Left lung (tissue), 4 donors: ENCODE measurements at regions not wholly inside any gene's neighbourhood (a gene's known extent, or its start where the extent isn't known, plus 50 kb on each side); places are given as distances from the start of the nearest gene placed in this dataset.

Source experiments
- ATAC-seq: fragments of 200-7000 bp; cut with Tn5 transposase; one replicate; pipeline ENCODE4 v1.9.1; 2020; ENCODE audit warnings: moderate library complexity
- DNase-seq, 4 donors: peaks; one replicate each; pipeline ENCODE4 v3.0.0-alpha.2; 2013 to 2020
- H3K27ac ChIP-seq, 2 donors: fragments of 200-600 bp; sonication (generic) in 1 of 2; one replicate each; pipeline versions ENCODE4 v1.5.0 to v1.8.0; 2020 to 2021
- H3K27me3 ChIP-seq, 2 donors: fragments of 200-600 bp; sonication (generic) in 1 of 2; one replicate each; pipeline versions ENCODE4 v1.5.0 to v1.8.0; 2020 to 2021
- H3K36me3 ChIP-seq, 2 donors: fragments of 200-600 bp; sonication (generic) in 1 of 2; one replicate each; pipeline versions ENCODE4 v1.5.0 to v1.8.0; 2020 to 2021
- H3K4me1 ChIP-seq, 2 donors: fragments of 200-600 bp; one replicate each; pipeline ENCODE4 v1.8.0; 2021
- H3K4me3 ChIP-seq, 2 donors: fragments of 200-600 bp; sonication (generic) in 1 of 2; one replicate each; pipeline versions ENCODE4 v1.5.0 to v1.8.0; 2020 to 2021; ENCODE audit warnings: mild to moderate bottlenecking in 1 of 2
- H3K9me3 ChIP-seq, 2 donors: fragments of 200-600 bp; sonication (generic) in 1 of 2; one replicate each; pipeline versions ENCODE4 v1.5.0 to v1.8.0; 2020 to 2021
- intact Hi-C, 2 donors: fragments of 100-400 bp; cut with DNase I; formaldehyde crosslinking; loops; one replicate each; pipeline versions ENCODE4 v1.11.2 to v1.14.2; 2022
- TF ChIP-seq, protein P1 (sequence below), 2 donors: fragments of 200-600 bp; sonication (generic) in 1 of 2; IDR thresholded peaks; one replicate each; pipeline versions ENCODE4 v1.5.0 to v1.8.0; 2021; ENCODE audit warnings: antibody characterized with exemption in 2 of 2
- donor health status: DM: no; HTN: yes; CAD: no.
- donor health status: DM: no; HTN: no; CAD: no.

DNA sequence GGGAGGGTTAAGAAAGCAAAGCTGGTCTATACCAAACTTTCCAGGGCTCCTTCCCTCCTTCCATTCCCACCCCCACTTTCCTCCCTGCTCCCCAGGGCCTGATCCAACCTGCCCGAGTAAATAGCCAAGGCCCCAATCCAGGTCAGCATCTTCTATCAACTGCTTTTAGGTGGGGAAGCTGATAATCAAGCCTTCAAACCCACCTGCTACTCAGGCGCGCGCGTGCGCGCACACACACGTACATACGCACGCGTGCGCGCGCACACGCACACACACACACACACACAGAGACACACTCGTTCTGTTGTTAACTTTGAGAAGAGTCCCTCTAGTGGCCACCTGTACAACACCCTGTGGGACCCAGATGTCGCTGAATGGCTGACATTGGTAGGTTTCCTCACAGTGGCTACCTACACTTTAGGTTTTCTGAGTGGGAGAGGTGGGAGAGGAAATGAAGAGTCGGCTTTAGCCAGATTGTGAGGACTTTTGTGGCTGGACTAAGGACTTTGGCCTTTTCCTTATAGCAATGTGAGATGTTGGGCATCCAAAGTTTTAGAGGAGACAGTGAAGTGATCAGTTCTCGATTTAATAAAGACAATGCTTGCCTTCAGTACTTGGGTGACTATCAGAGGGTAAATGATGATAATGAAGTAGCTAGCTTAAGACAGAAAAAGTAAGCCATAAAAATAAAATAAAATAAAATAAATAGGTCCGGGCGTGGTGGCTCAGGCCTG is 179.9 kb upstream of the C2CD4B start:
- Histone ChIP-seq H3K4me3 (no peak overlapping the region), H3K27ac (no peak overlapping the region), H3K36me3 (no peaks in the 10 kb centered on the region), H3K9me3 (no peaks in the 10 kb centered on the region), H3K27me3 (no peaks in the 10 kb centered on the region), H3K4me1 (no peaks in the 10 kb centered on the region)
- peak; percentile 97 for ATAC-seq
- TF ChIP-seq, protein P1, sequence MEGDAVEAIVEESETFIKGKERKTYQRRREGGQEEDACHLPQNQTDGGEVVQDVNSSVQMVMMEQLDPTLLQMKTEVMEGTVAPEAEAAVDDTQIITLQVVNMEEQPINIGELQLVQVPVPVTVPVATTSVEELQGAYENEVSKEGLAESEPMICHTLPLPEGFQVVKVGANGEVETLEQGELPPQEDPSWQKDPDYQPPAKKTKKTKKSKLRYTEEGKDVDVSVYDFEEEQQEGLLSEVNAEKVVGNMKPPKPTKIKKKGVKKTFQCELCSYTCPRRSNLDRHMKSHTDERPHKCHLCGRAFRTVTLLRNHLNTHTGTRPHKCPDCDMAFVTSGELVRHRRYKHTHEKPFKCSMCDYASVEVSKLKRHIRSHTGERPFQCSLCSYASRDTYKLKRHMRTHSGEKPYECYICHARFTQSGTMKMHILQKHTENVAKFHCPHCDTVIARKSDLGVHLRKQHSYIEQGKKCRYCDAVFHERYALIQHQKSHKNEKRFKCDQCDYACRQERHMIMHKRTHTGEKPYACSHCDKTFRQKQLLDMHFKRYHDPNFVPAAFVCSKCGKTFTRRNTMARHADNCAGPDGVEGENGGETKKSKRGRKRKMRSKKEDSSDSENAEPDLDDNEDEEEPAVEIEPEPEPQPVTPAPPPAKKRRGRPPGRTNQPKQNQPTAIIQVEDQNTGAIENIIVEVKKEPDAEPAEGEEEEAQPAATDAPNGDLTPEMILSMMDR (IDR thresholded peaks at IDR 0.05) = peak; percentile 46 to 59
- peak; percentile 36 to 80 (median 65) for DNase-seq
- intact Hi-C loops = no loop called here

DNA sequence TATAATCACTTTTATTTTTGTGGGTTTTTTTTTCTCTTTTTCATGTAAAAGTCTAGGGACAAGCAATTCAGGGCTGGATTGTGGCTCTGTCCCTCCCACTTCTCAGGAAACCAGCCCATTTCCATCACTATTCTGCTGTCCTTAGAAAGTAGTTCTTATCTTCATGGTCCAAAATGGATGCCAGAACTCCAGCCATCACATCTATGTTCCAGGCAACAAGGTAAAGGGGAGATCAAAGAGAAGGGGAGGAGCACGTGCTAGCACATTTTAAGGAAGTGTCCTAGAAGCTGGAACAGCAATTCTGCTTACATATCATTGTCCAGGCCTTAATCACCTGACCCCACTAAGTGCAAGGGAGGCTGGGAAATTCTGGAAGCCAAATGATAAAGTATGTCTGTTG is 181.1 kb upstream of the C2CD4B start:
- TF ChIP-seq, protein P1 (IDR thresholded peaks at IDR 0.05) = no peak
- DNase-seq (no peak), ATAC-seq (no peak)
- Histone ChIP-seq H3K4me1 (no peaks in the 10 kb centered on the region), H3K36me3 (no peaks in the 10 kb centered on the region), H3K27me3 (no peaks in the 10 kb centered on the region), H3K27ac (no peak overlapping the region), H3K9me3 (no peaks in the 10 kb centered on the region), H3K4me3 (no peak overlapping the region)
- intact Hi-C loops = no loop called here

- Histone ChIP-seq H3K4me1 (no peaks in the 10 kb centered on the region), H3K9me3 (no peaks in the 10 kb centered on the region), H3K27ac (no peak overlapping the region), H3K4me3 (no peak overlapping the region), H3K27me3 (no peaks in the 10 kb centered on the region), H3K36me3 (no peaks in the 10 kb centered on the region)
- intact Hi-C loops = no loop called here
- TF ChIP-seq, protein P1 (IDR thresholded peaks at IDR 0.05) = no peak
- ATAC-seq (no peak), DNase-seq (no peak)
Observed at GRCh38 chr15:62348118-62348517, 183.0 kb upstream of the C2CD4B start.

DNA sequence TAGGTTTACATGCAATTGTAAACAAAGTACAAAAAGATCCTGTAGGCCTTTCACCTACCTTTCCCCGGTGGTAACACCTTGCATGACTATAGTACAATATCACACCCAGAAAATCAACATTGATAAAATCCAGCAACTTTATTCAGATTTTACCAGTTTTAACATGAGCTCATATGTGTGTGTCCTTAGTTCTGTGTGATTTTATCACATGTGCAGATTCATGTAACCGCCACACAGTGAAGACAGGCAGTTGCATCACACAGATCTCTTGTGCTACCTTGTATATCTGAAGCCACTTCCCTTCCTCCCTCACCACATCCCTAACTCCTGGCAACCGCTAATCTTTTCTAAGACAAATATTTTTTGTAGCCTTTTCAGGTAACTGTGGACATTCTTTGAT is 183.5 kb upstream of the C2CD4B start:
- Histone ChIP-seq H3K4me3 (no peak overlapping the region), H3K4me1 (no peaks in the 10 kb centered on the region), H3K27ac (no peak overlapping the region), H3K9me3 (no peaks in the 10 kb centered on the region), H3K27me3 (no peaks in the 10 kb centered on the region), H3K36me3 (no peaks in the 10 kb centered on the region)
- TF ChIP-seq, protein P1 (IDR thresholded peaks at IDR 0.05) = no peak
- intact Hi-C loops = no loop called here
- ATAC-seq = no peak
- DNase-seq = no peak

- no peaks in the 10 kb centered on the region for H3K36me3 ChIP-seq
- peaks cover 0 to 6% of the 10 kb centered on the region in 2 donors for H3K27me3 ChIP-seq
- ATAC-seq (no peak), DNase-seq (no peak)
- no peak overlapping the region for H3K4me3 ChIP-seq
- TF ChIP-seq, protein P1 (IDR thresholded peaks at IDR 0.05) = no peak
- intact Hi-C loops = no loop called here
- no peak overlapping the region for H3K27ac ChIP-seq
- H3K9me3 ChIP-seq = no peaks in the 10 kb centered on the region
- H3K4me1 ChIP-seq = no peaks in the 10 kb centered on the region
Observed at GRCh38 chr15:62352817-62353216, 187.7 kb upstream of the C2CD4B start.
